ENCODE measurements at regions not wholly inside any gene's neighbourhood (a gene's known extent, or its start where the extent isn't known, plus 50 kb on each side); places are given as distances from the start of the nearest gene placed in this dataset.

DNA sequence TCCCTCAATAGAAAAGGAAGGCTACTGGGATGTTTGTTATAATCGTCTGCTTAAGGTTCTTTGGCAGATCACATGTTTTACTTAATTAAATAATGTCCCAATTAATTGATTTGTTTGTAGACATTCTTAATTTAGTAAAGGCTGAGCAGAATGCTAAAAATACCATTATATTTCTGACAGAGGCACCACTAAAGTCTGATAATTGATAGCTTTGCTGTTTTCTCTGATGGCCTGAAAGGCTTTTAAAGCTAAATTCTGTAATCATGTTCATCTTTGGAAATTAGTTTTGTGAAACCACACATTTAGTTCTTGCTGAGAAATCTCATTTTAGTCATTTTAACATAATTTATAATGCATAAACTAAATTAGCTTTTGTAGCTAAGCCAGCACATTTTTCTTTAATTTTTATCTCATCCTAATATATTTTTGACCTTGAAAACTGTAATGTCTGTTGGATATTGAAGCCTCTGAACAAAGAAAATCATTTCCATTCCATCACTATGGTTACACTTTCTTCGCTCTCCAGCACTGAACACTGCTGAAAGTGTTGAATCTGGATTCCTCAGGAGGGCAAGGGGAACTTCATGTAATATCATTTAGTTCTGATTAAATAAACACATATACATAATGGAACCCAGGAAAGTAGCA is 329.4 kb downstream of the ELAVL2 start:
- Mint-ChIP-seq H3K27ac (no peak overlapping the region), H3K36me3 (ENCODE audit: insufficient read depth) (no peaks in the 10 kb centered on the region), H3K4me1 (ENCODE audit: low read depth) (peaks cover 1% of the 10 kb centered on the region), H3K4me3 (ENCODE audit: low read depth) (no peak overlapping the region), H3K9me3 (ENCODE audit: low read depth) (no peaks in the 10 kb centered on the region), H3K27me3 (no peaks in the 10 kb centered on the region)
- TF ChIP-seq, protein P1, sequence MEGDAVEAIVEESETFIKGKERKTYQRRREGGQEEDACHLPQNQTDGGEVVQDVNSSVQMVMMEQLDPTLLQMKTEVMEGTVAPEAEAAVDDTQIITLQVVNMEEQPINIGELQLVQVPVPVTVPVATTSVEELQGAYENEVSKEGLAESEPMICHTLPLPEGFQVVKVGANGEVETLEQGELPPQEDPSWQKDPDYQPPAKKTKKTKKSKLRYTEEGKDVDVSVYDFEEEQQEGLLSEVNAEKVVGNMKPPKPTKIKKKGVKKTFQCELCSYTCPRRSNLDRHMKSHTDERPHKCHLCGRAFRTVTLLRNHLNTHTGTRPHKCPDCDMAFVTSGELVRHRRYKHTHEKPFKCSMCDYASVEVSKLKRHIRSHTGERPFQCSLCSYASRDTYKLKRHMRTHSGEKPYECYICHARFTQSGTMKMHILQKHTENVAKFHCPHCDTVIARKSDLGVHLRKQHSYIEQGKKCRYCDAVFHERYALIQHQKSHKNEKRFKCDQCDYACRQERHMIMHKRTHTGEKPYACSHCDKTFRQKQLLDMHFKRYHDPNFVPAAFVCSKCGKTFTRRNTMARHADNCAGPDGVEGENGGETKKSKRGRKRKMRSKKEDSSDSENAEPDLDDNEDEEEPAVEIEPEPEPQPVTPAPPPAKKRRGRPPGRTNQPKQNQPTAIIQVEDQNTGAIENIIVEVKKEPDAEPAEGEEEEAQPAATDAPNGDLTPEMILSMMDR (IDR thresholded peaks at IDR 0.05; ENCODE audit: unreplicated experiment), result no peak
- no peak for DNase-seq (ENCODE audit: low spot score, unreplicated experiment)

DNA sequence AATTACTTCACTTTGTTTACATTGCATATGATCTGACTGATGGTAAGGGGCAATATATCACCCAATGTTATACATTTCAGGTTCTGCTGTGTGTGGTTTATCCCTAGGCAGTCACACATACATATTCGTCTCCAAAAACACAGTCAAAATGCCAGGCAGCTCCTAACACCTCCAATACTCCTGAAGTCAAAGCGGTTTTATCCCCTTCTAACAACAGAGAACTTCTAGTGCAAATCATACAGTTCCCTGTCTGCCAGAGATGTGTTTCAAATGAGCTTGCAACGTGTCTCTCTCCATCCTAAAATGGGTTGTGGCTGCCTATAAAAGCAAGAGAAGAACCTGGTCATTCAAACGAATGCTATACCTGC is 328.9 kb downstream of the ELAVL2 start:
- Mint-ChIP-seq H3K4me3 (ENCODE audit: low read depth) (no peak overlapping the region), H3K27me3 (no peaks in the 10 kb centered on the region), H3K9me3 (ENCODE audit: low read depth) (no peaks in the 10 kb centered on the region), H3K27ac (no peak overlapping the region), H3K36me3 (ENCODE audit: insufficient read depth) (no peaks in the 10 kb centered on the region), H3K4me1 (ENCODE audit: low read depth) (peaks cover 1% of the 10 kb centered on the region)
- DNase-seq (ENCODE audit: low spot score, unreplicated experiment), result no peak
- TF ChIP-seq, protein P1 (IDR thresholded peaks at IDR 0.05; ENCODE audit: unreplicated experiment), result no peak

DNA sequence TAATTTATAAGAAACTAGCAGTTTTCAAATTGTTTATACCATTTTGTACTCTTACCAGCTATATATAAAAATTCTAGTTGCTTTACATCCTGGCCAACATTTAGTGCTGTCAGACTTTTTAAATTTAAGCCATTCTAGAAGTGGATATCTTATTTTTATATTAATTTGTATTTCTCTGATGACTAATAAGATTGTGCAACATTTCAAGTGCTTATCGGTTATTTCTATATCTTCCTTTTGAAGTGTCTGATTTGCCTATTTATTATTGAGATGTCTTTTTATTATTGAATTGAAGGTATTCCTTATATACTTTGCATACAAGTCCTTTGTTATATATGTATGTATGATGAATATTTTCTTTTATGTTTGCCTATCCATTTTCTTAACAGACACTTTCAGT is 324.0 kb downstream of the ELAVL2 start:
- H3K9me3 Mint-ChIP-seq (ENCODE audit: low read depth), result peaks cover 8% of the 10 kb centered on the region
- no peak overlapping the region for H3K4me3 Mint-ChIP-seq (ENCODE audit: low read depth)
- TF ChIP-seq, protein P1 (IDR thresholded peaks at IDR 0.05; ENCODE audit: unreplicated experiment), result no peak
- no peaks in the 10 kb centered on the region for H3K36me3 Mint-ChIP-seq (ENCODE audit: insufficient read depth)
- DNase-seq (ENCODE audit: low spot score, unreplicated experiment), result no peak
- H3K27me3 Mint-ChIP-seq, result no peaks in the 10 kb centered on the region
- peaks cover 1% of the 10 kb centered on the region for H3K4me1 Mint-ChIP-seq (ENCODE audit: low read depth)
- no peak overlapping the region for H3K27ac Mint-ChIP-seq

DNA sequence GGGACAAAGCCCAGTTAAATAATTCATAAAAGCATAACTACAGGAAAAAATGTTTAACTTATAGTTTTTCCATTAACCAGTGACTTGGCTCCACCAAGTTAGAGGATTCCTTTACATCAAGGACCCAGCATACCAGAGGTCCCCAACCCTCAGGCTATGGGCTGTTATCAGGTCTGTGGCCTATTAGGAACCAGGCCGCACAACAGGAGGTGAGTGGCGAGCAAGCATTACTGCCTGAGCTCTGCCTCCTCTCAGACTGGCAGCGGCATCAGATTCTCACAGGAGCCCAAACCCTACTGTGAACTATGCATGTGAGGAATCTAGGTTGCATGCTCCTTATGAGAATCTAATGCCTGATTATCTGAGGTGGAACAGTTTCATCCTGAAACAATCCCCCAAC is 303.1 kb downstream of the ELAVL2 start:
- Mint-ChIP-seq H3K27ac (no peak overlapping the region), H3K4me1 (ENCODE audit: low read depth) (no peaks in the 10 kb centered on the region), H3K9me3 (ENCODE audit: low read depth) (peaks cover 4% of the 10 kb centered on the region), H3K27me3 (no peaks in the 10 kb centered on the region), H3K36me3 (ENCODE audit: insufficient read depth) (no peaks in the 10 kb centered on the region), H3K4me3 (ENCODE audit: low read depth) (no peak overlapping the region)
- no peak for DNase-seq (ENCODE audit: low spot score, unreplicated experiment)
- TF ChIP-seq, protein P1 (IDR thresholded peaks at IDR 0.05; ENCODE audit: unreplicated experiment), result no peak

DNA sequence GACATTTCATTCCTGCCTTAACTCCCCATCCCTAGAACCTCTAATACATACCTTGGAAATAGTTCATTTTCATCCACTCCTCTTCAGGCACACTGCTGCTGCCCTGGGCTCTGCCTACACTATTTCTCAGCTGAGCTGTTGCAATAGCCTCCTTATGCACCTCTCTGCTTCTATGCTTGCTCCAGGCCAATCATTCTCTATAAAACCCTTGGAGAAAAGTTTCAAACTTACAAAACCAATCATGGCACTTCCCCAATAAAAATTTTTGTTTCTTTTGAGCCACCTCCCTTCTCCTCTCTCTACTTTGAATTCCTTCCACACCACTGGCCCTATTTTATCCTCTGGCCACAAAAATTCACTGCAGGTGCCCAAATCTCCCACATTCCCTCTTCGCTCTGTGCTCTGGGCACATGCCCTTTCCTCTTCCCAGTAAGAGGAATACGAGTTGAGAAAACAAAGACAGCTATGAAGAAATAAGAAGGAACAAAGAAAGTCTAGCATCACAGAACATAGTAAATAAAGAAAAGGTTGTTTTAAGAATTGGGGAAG is 301.4 kb downstream of the ELAVL2 start:
- H3K27ac Mint-ChIP-seq, result no peak overlapping the region
- no peaks in the 10 kb centered on the region for H3K27me3 Mint-ChIP-seq
- H3K9me3 Mint-ChIP-seq (ENCODE audit: low read depth), result no peaks in the 10 kb centered on the region
- H3K36me3 Mint-ChIP-seq (ENCODE audit: insufficient read depth), result no peaks in the 10 kb centered on the region
- no peaks in the 10 kb centered on the region for H3K4me1 Mint-ChIP-seq (ENCODE audit: low read depth)
- no peak for DNase-seq (ENCODE audit: low spot score, unreplicated experiment)
- TF ChIP-seq, protein P1 (IDR thresholded peaks at IDR 0.05; ENCODE audit: unreplicated experiment), result no peak
- H3K4me3 Mint-ChIP-seq (ENCODE audit: low read depth), result no peak overlapping the region

Measured in progenitor cell of endocrine pancreas (in vitro differentiated cells).